PC-9 (cell line): ENCODE measurements at regions not wholly inside any gene's neighbourhood (a gene's known extent, or its start where the extent isn't known, plus 50 kb on each side); places are given as distances from the start of the nearest gene placed in this dataset.

Experiments used
- EZH2 ChIP-seq: fragments of 200-600 bp; sonication (generic); IDR thresholded peaks from 2 replicates; pipeline ENCODE4 v1.8.0; 2017; ENCODE audit warnings: antibody characterized with exemption, low read depth
- TF ChIP-seq, protein P1 (sequence below): fragments of 200-600 bp; sonication (generic); conservative IDR thresholded peaks from 2 replicates; pipeline ENCODE4 v1.6.1; 2017; ENCODE audit warnings: mixed run types, antibody characterized with exemption, mild to moderate bottlenecking, moderate library complexity

GRCh38 chr1:181423301-181423918 lies 59.9 kb upstream of the CACNA1E start:
- TF ChIP-seq, protein P1, sequence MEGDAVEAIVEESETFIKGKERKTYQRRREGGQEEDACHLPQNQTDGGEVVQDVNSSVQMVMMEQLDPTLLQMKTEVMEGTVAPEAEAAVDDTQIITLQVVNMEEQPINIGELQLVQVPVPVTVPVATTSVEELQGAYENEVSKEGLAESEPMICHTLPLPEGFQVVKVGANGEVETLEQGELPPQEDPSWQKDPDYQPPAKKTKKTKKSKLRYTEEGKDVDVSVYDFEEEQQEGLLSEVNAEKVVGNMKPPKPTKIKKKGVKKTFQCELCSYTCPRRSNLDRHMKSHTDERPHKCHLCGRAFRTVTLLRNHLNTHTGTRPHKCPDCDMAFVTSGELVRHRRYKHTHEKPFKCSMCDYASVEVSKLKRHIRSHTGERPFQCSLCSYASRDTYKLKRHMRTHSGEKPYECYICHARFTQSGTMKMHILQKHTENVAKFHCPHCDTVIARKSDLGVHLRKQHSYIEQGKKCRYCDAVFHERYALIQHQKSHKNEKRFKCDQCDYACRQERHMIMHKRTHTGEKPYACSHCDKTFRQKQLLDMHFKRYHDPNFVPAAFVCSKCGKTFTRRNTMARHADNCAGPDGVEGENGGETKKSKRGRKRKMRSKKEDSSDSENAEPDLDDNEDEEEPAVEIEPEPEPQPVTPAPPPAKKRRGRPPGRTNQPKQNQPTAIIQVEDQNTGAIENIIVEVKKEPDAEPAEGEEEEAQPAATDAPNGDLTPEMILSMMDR, result peak; percentile 41; the same call in 1 of the 2 replicates
- no peak for TF ChIP-seq EZH2
